ENCODE measurements at regions not wholly inside any gene's neighbourhood (a gene's known extent, or its start where the extent isn't known, plus 50 kb on each side); places are given as distances from the start of the nearest gene placed in this dataset.

GRCh38 chr3:170679190-170679589 is 93.3 kb upstream of the SLC7A14 start:
- H3K9me3 ChIP-seq (replicated peaks; ENCODE audit: control insufficient read depth, insufficient read depth, low read length), result no peaks in the 10 kb centered on the region
- no peaks in the 10 kb centered on the region for H3K79me2 ChIP-seq (ENCODE audit: control insufficient read depth, insufficient read depth, low read length)
- intact Hi-C loops (cut with micrococcal nuclease), result no loop called here
- dilution Hi-C loops (cut with MboI; ENCODE audit: extremely low pct_ligation_motif_present, low sequenced_read_pairs), result no loop called here
- H3K4me1 ChIP-seq (ENCODE audit: control insufficient read depth, extremely low read depth, insufficient read depth, low read length), result no peaks in the 10 kb centered on the region
- no peaks in the 10 kb centered on the region for H3K36me3 ChIP-seq (ENCODE audit: control insufficient read depth in 2 of 2, extremely low read depth in 1 of 2, insufficient read depth in 2 of 2, low read length in 2 of 2)
- ChIA-PET CTCF (interaction anchor here (1.5 kb wide), 1 partner anchor 132 kb away, joined by 4 read pairs; no protein-coding TSS in a partner anchor), POLR2A (no interaction called here)
- DNase-seq (ENCODE audit: low read depth, low spot score) (no peak), FAIRE-seq (no peak)
- no peak overlapping the region for H3K27ac ChIP-seq (ENCODE audit: insufficient read depth, low read depth, low read length)
- TF ChIP-seq, protein P1, sequence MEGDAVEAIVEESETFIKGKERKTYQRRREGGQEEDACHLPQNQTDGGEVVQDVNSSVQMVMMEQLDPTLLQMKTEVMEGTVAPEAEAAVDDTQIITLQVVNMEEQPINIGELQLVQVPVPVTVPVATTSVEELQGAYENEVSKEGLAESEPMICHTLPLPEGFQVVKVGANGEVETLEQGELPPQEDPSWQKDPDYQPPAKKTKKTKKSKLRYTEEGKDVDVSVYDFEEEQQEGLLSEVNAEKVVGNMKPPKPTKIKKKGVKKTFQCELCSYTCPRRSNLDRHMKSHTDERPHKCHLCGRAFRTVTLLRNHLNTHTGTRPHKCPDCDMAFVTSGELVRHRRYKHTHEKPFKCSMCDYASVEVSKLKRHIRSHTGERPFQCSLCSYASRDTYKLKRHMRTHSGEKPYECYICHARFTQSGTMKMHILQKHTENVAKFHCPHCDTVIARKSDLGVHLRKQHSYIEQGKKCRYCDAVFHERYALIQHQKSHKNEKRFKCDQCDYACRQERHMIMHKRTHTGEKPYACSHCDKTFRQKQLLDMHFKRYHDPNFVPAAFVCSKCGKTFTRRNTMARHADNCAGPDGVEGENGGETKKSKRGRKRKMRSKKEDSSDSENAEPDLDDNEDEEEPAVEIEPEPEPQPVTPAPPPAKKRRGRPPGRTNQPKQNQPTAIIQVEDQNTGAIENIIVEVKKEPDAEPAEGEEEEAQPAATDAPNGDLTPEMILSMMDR (IDR thresholded peaks at IDR 0.05; ENCODE audit: extremely low read depth in 1 of 2, insufficient read depth in 1 of 2, low read depth in 1 of 2, low read length in 2 of 2), result no peak
- no peak for TF ChIP-seq GATA2 (IDR thresholded peaks at IDR 0.05; ENCODE audit: insufficient read depth, insufficient read length, low read depth, low read length)
- no peak for TF ChIP-seq JUN (IDR thresholded peaks at IDR 0.05; ENCODE audit: borderline replicate concordance, insufficient read depth, insufficient read length, low read depth)
- TF ChIP-seq EZH2 (IDR thresholded peaks at IDR 0.05; ENCODE audit: borderline replicate concordance, low read depth, low read length, severe bottlenecking), result no peak
- no peak for TF ChIP-seq POLR2A (IDR thresholded peaks at IDR 0.05; ENCODE audit: low read depth, low read length)
- no peak for TF ChIP-seq FOS (IDR thresholded peaks at IDR 0.05; ENCODE audit: borderline replicate concordance, insufficient read depth, low read length)
- TF ChIP-seq MYC (IDR thresholded peaks at IDR 0.05; ENCODE audit: low read depth, low read length), result no peak
- TF ChIP-seq, protein P2, sequence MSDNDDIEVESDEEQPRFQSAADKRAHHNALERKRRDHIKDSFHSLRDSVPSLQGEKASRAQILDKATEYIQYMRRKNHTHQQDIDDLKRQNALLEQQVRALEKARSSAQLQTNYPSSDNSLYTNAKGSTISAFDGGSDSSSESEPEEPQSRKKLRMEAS (IDR thresholded peaks at IDR 0.05; ENCODE audit: insufficient read depth, insufficient read length), result no peak
- no peak for TF ChIP-seq POLR2AphosphoS5 (IDR thresholded peaks at IDR 0.05; ENCODE audit: insufficient read depth, low read depth, low read length)
- no peaks in the 10 kb centered on the region for H3K27me3 ChIP-seq (ENCODE audit: control insufficient read depth in 2 of 2, insufficient read depth in 2 of 2, low read length in 2 of 2)
- no peak overlapping the region for H3K9ac ChIP-seq (replicated peaks; ENCODE audit: extremely low read depth, insufficient read depth, low read length)
- no peaks in the 10 kb centered on the region for H4K20me1 ChIP-seq (replicated peaks; ENCODE audit: control insufficient read depth, extremely low read depth, insufficient read depth, low read length)
- H3K4me2 ChIP-seq (ENCODE audit: insufficient read depth, low read length), result no peak overlapping the region
- no peak overlapping the region for H3K4me3 ChIP-seq (replicated peaks in 1 of 3; ENCODE audit: insufficient read depth in 1 of 3, low read depth in 1 of 3, low read length in 3 of 3)
- no peaks in the 10 kb centered on the region for H3K9me1 ChIP-seq (replicated peaks; ENCODE audit: control insufficient read depth, extremely low read depth, insufficient read depth, low read length)
- H2AFZ ChIP-seq (ENCODE audit: low read depth, low read length), result no peak overlapping the region
- BruUV-seq (replicated peaks), result no TSS peak
